HG02870 (cell line): ENCODE measurements at regions not wholly inside any gene's neighbourhood (a gene's known extent, or its start where the extent isn't known, plus 50 kb on each side); places are given as distances from the start of the nearest gene placed in this dataset.
"Not testable (repeated sequence)": the region's sequence is repeated elsewhere in the genome, so short reads cannot be mapped to it uniquely, and the experiment has no call there.

ENCODE experiments used
- ATAC-seq: cut with Tn5 transposase; IDR thresholded peaks from one replicate; pipeline ENCODE4 v1.9.1; 2021; ENCODE audit warnings: mild to moderate bottlenecking, moderate library complexity; ENCODE audit not compliant: unreplicated experiment

DNA sequence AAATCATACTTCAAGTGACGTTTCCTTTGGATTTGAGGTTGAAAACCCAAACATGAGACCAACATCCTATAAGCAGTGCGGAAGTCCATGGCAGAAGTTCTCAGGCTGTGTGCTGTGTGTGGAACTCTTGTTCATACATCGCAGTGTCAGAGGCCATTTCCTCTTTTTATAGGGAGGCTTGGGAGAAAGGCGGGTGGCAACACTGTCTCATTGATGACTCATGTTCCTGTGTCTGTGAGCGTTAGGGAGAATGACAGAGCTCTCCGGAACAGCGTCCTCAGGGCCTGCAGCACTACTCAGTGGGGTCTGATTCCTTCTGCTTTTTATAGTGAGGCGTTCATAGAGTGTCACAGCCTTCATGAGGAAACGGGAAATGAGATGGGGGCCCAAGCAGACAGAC is 98.8 kb upstream of the BASP1 start:
- no peak for ATAC-seq

DNA sequence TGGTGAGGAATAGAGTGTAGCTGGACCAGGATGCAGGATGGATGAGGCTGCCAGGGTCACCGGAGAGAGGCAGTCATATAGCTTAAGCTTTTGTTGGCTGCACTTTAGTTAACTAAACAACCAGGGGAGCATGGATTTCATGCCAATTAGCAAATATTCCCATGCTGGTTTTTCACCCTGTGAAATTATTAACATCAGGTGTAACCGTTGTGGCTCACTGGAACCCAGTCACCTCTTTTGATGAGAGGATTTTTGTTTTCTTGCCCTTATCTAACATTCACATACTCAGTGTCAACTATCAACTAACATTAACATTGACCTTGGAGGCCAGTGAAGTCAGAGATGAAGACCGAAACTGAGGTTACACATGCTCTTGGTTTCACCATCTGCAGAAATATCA is 97.2 kb upstream of the BASP1 start:
- ATAC-seq = no peak

DNA sequence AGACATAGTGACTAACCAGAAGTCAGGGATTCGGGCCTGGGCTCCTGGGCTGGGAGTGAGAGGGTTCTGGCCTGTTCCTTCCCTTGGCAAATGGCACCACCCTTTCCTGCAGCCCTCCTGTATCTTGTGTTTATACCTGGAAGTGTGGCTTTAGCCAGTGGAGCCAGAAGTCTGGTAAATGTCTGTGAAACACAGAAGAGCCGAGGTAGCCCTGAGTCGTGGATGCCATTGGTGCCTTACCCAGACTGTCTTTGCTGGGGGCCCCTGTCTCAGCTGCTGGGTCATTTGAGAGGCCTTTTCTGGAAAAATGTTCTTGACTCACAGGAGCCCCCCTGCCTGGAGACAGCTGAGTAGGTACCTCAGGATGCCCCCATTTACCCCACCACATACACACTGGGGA is 95.7 kb upstream of the BASP1 start:
- no peak for ATAC-seq

DNA sequence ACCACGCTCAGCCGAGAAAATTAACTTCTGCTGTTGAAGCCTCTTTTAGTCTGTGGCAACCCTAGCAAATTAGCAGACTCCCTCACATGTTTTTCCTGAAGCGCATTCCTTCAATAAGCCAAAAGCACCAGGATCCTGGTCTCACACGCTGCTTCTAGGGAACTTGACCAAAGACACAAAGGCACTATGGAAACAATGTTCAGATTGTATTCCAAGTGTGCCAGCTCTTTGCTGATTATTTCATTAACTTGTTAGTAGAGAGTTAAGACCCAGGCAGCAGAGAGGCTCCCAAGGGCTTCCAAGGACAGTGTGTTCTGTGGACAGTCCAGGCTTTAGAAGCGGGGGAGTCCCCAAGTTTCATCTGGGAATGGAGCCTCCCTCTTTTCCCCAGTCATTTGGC is 94.4 kb upstream of the BASP1 start:
- no peak for ATAC-seq

DNA sequence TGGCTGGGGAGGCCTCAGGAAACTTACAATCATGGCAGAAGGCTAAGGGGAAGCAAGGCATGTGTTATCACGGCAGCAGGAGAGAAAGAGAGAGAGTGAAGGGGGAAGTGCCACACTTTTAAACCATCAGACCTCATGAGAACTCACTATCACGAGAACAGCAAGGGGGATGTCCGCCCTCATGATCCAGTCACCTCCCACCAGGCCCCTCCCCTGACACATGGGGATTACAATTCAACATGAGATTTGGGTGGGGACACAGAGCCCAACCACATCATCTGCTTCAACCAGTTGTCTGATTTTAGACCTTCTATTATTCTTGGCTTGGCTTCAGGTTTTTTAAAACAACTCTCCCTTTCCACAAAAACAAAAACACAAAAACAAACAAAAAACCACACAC is 93.7 kb upstream of the BASP1 start:
- not testable (repeated sequence) for ATAC-seq

DNA sequence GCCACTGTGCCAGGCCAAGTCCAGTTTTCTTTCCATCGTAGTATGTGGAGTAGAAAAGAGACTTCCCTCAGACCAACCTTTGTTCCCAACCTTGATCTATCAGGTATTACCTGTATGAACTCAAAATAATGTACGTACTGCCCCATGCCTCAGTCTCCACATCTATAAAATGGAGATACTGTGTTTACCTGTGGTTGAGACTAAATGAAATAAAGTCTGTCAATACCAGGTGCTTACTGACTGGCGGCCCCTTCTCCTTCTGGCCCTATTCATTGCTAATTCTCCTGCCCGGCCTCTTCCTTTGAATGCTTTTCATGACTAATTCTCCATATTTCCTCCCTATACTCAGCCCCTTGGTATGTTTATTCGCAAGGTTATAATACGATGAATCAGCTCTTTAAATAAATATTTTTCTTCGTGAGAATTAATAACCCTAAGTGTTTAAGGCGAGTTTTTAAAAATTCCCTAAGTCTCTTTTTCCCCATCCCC is 89.6 kb upstream of the BASP1 start:
- ATAC-seq = no peak

DNA sequence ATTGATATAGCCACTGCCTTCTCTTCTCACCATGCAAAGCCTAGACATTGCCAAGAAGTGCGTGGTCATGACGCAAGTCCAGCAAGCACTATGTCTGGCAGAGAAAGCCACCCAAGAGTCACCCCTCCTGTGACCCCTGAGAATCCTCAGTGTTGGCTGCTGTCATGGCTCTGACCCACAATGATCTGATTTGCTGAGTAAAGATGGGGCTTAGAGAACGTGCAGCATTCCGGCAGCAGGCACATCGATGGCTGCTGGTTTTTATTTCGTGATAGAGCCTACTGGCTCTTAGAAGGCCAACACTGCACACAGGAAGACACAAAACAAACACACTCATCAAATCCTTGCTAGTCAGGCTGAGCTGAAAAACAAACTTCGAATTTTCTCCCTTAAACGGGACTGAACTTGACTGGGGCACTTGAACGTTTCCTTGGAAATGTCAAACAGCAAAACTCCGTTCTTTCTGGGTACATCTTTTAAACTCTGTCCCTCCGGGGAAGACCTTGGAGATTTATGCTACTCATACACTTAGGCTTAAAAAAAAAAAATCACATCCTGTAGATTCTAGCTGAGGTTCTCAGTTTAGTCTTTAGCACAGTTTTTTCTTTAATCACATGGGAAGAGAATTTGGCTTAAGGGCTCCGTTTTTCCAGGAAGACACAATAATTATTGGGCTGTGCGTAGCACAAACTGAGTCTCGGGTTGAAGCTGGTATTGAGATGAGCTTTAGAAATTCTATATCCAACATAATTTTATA is 88.2 kb upstream of the BASP1 start:
- no peak for ATAC-seq

DNA sequence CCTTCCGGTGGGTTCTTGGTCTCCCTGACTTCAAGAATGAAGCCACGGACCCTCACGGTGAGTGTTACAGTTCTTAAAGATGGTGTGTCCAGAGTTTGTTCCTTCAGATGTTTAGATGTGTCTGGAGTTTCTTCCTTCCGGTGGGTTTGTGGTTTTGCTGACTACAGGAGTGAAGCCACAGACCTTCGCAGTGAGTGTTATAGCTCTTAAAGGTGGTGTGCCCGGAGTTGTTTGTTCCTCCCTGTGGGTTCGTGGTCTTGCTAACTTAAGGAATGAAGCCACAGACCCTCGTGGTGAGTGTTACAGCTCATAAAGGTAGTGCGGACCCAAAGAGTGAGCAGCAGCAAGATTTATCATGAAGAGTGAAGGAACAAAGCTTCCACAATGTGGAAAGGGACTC is 87.1 kb upstream of the BASP1 start:
- not testable (repeated sequence) for ATAC-seq

DNA sequence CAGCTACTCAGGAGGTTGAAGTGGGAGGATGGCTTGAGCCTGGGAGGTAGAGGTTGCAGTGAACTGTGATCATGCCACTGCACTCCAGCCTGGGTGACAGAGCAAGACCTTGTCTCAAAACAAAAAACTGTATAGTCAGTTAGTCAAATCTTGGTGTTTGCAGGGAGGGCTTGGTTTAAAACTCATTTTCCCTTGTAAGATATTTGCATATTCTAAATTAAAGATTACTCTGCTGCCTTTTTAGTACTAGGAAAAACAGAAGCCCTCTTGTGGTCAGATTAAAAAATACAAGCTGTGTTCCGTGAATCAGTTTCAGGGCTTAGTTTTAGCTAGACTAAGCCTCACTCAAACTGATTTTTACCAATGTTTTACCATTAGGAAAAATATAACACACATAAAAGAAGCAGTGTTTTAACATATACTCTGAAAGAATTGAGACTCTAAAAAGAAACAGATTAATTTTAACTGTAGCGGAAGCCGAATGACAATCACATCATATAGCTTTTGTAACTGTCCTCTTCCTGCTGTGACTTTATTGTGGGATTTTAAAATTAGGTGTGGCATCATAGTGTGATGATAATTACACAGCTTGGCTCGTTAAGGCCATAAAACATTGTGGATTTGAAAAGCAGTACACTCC is 84.9 kb upstream of the BASP1 start:
- peak; percentile 78 for ATAC-seq

DNA sequence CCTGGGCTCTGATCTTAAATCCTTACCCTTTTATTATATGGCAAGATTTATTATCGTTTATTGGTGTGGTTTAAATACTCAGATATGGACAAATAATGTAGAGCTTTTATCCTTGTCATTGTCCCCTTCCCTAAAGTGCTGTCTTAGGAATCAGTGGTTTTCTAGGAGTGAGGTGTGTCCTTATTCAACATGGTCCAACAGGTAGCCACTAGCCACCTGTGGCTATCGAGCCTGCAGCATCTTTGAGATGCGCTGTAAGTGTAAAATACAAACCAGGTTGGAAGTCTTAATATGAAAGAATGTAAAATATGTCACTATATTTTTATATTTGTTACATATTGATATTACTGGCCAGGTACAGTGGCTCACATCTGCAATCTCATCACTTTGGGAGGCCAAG is 82.4 kb upstream of the BASP1 start:
- no peak for ATAC-seq

DNA sequence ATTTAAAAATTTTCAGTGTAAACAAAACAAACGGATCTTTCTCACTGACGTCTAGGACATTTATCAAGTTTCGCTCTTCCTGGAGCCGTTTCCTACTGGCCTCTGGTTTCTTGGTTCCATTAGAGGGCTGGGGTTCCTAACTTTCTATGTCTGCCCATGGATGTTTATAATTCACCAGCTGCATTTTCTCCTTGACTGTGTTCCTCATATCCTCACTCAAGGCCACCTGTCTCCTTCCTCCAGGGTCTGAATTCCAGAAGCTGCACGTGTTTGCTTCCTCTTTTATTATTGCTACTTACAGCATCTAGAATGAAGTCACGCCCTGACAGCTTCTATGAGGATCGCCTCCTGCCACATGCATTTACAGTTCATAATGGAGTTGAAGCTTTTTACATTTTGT is 74.1 kb upstream of the BASP1 start:
- no peak for ATAC-seq

DNA sequence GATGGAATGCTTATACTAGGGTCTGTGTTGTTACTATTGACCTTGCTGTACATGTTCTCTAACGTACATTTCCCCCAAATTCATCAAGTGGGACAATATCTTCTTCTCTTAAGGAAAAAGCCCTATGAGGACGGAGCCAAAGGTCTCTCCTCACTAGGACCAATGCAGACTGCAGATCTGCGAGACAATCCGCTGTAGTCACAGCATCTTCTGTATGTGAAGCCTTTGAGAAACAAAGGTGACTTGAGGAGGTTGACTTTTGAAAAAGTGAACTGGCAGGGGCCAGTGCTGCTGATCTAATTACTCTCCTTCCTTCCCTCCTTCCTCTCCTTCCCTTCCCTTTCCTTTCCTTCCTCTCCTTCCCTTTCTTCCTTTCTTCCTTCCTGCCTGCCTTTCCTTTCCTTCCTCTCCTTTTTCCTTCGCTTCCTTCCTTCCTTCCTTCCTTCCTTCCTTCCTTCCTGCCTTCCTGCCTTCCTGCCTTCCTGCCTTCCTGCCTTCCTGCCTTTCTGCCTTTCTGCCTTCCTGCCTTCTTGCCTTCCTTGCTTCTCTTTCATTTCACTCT is 71.1 kb upstream of the BASP1 start:
- ATAC-seq = no peak

DNA sequence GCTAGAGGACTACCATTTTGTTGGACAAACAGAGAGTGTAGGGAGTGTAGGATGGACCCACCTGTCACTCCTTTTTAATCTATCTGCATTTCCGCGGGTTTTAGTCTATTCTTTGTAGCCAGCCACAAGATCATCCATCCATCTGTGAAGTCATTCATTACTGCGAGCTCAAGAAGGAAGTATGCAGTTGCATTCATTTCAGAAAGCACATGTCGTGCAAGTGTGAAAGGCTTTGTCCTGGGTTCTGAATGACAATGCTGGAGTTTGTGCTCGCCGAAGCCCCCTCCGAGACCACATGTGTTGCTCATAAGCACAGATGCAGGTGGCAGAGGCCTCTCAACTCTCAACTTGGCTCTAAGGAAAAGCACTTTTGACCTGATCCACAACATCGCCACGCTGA is 70.3 kb upstream of the BASP1 start:
- ATAC-seq = no peak

DNA sequence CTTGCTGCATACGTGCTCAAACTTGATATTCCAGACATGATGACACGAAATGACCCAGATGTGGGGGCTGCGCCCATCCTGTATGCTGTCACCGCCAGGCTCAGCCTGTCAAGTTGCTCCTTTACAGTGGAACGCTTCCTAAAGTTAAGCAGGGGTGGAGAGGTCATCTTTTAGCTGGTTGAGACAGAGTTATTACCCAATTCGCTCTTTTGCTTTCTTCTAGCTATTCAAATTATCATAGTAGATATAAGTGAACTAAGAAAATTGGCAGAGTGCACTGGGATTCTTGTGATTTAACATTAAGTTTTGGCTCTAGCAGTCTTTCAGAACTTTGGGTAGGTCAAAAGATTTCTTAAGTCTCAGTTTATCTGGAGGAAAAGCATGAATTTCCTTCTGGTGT is 69.8 kb upstream of the BASP1 start:
- no peak for ATAC-seq

DNA sequence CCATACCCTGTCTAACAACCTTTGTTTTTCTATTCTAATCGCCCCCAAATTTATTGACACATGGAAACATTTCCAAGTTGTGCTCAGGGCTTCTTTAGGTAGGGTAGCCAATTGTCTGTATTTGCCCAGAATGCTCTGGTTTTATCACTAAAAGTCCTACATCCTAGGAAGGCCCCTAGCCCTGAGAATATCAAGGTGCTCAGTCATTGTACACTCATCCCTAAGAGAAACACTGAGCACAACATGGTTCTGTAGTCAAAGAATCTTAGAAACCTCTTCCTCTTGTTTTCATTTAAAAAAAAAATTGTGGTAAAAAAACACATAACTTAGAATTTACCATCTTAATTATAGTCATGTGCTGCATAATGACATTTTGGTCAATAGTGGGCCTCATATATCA is 69.0 kb upstream of the BASP1 start:
- ATAC-seq = no peak

DNA sequence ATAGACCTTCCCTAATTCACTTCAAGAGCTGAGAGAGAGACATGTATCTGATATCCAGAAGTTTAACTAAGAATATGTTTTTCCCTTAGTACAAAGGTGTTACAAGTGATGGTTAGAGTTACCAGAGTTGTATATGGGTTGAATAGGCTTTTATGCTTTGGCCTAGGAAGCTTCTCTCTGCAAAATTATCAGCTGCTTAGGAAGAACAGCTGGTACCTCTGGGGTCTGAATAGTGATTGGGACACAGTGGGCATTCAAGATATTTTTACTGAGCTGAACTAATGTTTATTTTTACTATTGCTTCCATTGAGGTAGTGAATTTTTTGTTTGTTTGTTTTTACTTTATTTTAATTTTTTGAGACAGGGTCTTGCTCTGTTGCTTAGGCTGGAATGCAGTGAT is 67.6 kb upstream of the BASP1 start:
- no peak for ATAC-seq

DNA sequence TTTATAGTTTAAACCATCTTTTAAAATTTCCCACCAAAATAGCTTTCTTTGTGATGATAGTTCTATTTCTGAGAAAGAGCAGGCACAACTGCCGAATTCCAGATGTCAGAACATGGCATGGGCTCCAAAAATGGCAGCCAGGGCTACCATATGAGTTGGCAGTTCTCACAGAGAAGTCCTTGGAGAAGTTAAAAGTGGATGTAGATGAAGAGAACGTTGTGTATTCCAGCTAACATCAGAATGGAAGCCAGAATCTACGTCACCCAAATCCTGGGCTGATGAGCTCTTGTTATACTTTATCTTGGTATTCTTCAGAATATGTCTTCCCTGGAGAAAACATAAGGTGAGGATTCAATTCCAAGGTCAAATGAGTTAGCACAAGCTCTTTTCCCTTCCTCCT is 66.9 kb upstream of the BASP1 start:
- no peak for ATAC-seq

DNA sequence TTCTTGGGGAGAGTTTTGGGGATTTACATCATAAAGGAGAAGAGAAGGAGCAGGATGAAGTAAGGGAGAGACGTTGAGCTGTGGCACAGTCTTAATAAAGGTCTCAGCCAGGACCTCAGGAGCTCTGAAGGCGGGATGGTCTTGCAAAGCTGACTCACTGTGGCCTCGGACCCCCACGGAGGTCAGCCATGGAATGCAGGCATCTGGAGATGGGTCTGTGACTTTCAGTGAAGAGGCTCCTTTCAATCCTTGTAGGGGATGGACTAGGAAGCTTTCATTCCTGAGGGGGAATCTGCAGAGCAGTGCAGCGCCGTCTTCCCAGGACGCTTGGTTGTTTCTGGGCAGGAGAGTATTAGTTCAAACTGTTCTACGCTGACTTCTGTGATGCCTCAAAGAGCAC is 65.7 kb upstream of the BASP1 start:
- ATAC-seq = no peak

DNA sequence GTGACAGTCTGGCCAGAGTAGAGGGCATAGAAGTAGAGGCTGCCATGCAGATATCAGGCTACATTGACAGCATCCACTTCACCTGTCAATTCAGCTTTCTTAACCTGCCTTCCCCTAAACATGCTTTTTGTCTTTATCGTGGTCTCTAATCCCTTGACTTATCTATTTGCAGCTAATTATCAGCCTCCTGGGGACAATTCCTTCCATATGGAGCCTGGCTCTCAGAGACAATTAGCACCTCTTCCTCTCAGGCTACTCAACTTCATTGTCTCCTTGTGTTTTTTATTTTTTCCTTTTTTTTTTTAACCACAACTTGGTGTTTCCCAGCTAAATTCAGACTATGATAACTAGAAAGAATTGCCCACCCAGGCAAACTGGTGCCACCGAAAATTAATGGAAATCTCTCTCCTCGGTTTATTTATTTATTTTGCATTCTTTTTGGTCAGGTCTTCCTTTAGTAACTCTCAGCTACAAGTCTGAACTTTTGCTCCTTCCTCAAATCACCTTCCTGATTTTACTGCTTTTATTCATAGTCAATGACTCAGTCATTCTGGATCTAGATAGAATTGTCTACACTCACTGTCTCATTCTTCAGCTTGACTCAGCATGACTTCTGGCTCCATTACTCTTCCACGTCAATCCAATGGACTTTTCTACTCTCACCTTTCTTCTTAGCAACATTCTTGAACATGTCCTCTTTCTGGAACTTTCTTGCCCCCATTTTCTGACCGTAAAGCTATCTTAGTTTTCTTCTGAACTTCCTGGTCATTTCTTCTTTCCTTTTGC is 63.0 kb upstream of the BASP1 start:
- no peak for ATAC-seq

DNA sequence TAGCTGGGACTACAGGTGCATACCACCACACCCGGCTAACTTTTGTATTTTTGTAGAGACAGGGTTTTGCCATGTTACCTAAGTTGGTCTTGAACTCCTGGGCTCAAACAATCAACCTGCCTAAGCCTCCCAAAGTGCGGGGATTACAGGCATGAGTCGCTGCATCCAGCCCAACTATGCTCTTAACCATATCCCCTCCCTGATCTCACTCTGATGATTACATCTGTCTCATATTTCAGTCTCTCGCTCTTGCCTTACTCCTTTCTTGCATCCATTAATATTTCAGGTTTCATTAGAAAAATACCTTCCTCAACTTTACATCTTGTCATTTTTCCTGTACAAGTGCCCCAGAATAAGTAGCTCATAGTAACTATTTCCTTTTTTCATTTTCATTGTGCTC is 61.0 kb upstream of the BASP1 start:
- ATAC-seq = no peak

DNA sequence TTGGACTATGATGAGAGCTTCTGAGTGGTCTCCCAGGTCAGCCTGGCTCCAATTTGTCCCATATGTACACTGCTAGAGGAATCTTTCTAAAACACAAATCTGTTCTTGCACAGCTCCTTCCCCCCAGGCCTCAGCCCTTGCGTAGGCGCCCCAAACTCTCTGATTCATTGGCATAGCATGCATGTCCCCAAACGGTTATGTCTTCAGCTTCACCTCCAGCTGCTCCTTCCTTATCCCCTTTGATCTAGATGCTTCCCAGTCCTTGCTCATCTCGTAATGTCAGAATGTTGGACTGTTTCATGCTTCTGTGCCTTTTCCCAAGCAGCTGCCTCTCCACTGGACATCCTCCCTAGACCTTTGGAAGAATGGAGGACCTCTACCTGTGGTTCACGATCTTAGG is 60.1 kb upstream of the BASP1 start:
- ATAC-seq = no peak
